Activated CD4-positive, CD25-positive, alpha-beta regulatory T cell treated with anti-CD3 and anti-CD28 coated beads, Interleukin-2, amount 50 U/mL, for 24 hours (primary cell): ENCODE measurements at regions not wholly inside any gene's neighbourhood (a gene's known extent, or its start where the extent isn't known, plus 50 kb on each side); places are given as distances from the start of the nearest gene placed in this dataset.
"Not testable (repeated sequence)": the region's sequence is repeated elsewhere in the genome, so short reads cannot be mapped to it uniquely, and the experiment has no call there.

Experiments
- ATAC-seq, 2 donors: fragments of 150-1000 bp; cut with Tn5 transposase; one replicate each; pipeline ENCODE4 v1.10.0; 2021; ENCODE audit warnings: mild to moderate bottlenecking in 1 of 2, moderate library complexity in 1 of 2

DNA sequence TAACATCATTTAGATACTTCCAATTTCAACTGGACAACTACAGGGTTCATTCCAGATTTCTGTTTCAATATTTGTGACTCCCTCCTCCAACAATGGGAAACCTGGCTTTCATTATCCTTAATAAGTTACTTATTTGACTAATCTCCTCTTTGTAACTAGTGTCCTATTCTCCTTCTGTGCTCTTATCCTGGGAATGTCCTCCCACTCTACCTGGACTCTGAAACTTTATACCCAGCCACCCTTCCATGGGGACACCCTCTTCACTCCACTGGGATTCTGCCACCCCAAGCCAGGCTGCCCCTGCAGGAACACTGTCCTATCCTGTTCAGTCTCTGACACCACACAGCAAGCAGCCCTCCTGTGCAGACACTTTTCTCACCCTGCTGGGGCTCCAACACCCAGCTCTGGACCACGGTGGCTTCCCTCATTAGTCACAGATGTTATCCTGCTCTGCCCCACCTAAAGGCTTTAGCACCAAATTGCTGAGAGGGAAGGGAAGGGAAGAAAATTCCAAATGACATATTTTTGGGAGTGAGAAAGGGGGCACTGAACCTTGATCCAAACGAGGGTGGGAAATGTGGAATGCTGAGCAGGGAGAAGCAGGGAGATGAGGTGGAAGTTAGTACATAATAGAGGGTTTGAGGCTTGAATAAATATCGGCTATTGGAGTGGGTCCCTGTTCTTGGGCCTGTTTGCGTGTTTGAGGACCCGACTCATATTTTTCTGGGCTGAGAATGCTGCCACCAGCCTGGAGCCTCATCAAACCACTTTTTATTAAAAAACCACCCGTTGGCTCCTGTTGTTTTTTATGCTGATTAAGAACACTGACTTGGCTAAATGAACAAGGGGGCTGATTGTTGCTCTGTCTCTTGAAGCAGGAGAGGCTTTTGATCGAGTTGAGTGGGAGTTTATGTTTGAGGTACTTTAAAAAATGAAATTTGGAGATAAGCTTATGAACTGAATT lies 54.0 kb upstream of the AKIRIN2 start:
- no peak for ATAC-seq

DNA sequence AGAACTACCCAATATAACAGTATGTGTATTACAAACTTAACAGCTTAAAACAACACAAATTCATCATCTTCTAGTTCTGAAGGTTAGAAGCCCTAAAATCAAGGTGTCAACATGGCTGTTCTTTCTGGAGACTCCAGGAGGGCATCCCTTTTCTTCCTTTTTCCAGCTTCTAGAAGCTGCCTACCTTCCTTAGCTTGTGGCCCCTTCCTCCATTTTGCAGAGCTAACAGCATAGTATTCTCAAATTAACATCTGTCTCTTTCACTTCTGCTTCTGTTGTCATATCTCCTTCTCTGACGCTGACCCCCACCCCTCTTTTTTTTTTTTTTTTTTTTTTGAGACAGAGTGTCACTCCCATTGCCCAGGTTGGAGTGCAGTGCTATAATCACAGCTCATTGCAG lies 52.8 kb upstream of the AKIRIN2 start:
- ATAC-seq = no peak

DNA sequence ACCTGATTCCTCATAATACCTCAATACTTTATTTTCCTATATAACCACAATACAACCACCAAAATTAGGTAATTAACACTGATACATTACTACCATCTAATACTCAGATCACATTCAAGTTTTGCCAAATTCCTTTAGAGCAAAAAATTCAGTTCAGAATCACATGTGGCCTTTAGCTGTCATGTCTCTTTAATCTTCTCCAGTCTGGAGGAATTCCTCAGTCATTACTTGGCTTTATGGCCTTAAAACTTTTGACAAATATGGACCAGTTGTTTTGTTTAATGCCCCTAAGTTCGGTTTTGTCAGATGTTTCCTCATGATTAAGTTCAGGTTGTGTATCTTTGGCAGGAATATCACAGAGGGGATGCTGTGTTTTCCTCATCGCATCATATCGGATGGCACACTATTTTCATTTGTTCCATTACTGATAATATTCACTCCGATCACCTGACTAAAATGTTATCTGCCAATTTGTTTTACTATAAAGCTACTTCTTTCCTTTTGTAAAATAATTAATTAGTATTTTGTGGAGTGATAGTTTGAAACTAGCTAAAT lies 51.2 kb upstream of the AKIRIN2 start:
- ATAC-seq = no peak

DNA sequence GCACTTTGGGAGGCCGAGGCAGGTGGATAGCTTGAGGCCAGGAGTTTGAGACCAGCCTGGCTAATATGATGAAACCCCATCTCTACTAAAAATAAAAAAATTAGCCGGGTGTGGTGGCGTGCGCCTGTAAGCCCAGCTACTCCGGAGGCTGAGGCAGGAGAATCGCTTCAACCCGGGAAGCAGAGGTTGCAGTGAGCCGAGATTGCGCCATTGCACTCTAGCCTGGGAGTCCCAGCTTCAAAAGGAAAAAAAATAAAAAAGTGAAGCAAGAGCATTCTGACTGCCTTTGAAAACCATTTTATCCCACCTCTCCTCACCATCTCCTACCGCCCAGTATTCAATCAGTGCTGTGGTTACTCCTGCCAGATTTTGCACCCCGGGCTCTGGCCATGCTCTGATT lies 50.5 kb upstream of the AKIRIN2 start:
- ATAC-seq = not testable (repeated sequence)
